Osteoblast (primary cell): ENCODE measurements at regions not wholly inside any gene's neighbourhood (a gene's known extent, or its start where the extent isn't known, plus 50 kb on each side); places are given as distances from the start of the nearest gene placed in this dataset.

Experiments used
- DNase-seq: peaks from one replicate; pipeline ENCODE4 v3.0.0; 2011; ENCODE audit warnings: low spot score, mixed read lengths; ENCODE audit not compliant: insufficient read length; ENCODE audit errors: missing footprints
- H2AFZ ChIP-seq: 2 replicates; pipeline ENCODE4 v1.6.0; 2011; ENCODE audit warnings: mild to moderate bottlenecking, low read length
- H3K27ac ChIP-seq: 2 replicates; pipeline ENCODE4 v1.5.1; 2011; ENCODE audit warnings: mild to moderate bottlenecking, low read depth, low read length, moderate library complexity
- H3K27me3 ChIP-seq: 2 replicates; pipeline ENCODE4 v1.6.0; 2012; ENCODE audit warnings: mild to moderate bottlenecking, control low read depth, inconsistent platforms, low read length, moderate library complexity; ENCODE audit not compliant: insufficient read depth
- H3K36me3 ChIP-seq: 2 replicates; pipeline ENCODE4 v1.5.1; 2011; ENCODE audit warnings: mild to moderate bottlenecking, low read length, control low read depth, moderate library complexity; ENCODE audit not compliant: insufficient read depth
- H3K4me1 ChIP-seq: 2 replicates; pipeline ENCODE4 v1.5.1; 2011; ENCODE audit warnings: mild to moderate bottlenecking, low read length, control low read depth, moderate library complexity; ENCODE audit not compliant: insufficient read depth
- H3K4me2 ChIP-seq: 2 replicates; pipeline ENCODE4 v1.6.0; 2011; ENCODE audit warnings: mild to moderate bottlenecking, low read length; ENCODE audit not compliant: insufficient read depth
- H3K4me3 ChIP-seq: fragments of 200-600 bp; sonication (generic); 3 replicates; pipeline ENCODE4 v1.5.1; 2012; ENCODE audit warnings: mild to moderate bottlenecking, low read length, inconsistent platforms; ENCODE audit not compliant: insufficient read depth
- H3K79me2 ChIP-seq: 2 replicates; pipeline ENCODE4 v1.6.0; 2012; ENCODE audit warnings: mild to moderate bottlenecking, low read length, control low read depth, inconsistent platforms; ENCODE audit not compliant: insufficient read depth
- H3K9me3 ChIP-seq: 2 replicates; pipeline ENCODE4 v1.5.1; 2011; ENCODE audit warnings: low read depth, low read length, control low read depth
- H4K20me1 ChIP-seq: 2 replicates; pipeline ENCODE4 v1.6.0; 2012; ENCODE audit warnings: mild to moderate bottlenecking, low read length, control low read depth; ENCODE audit not compliant: insufficient read depth
- TF ChIP-seq, protein P1 (sequence below): IDR thresholded peaks from 2 replicates; pipeline ENCODE4 v1.5.1; 2011; ENCODE audit warnings: mild to moderate bottlenecking, low read depth, low read length, moderate library complexity; ENCODE audit errors: extremely low read depth

DNA sequence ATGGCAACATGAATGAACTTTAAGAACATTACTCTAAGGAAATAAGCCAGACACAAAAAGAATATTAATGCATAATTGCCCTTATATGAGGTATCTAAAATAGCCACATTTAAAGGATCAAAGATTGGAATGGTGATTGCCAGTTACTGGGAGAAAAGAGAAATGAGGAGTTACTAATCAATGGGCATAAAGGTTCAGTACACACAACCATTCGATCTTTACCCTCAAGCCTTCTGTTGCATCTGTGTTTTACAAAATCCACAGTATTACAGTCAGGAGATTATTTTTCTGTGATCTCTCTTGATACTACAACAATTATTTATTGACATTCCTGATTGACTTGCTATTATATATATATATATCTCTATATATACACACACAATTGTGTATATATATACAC lies 310.0 kb upstream of the SLITRK5 start:
- H3K9me3 ChIP-seq: peaks cover 3% of the 10 kb centered on the region
- H3K36me3 ChIP-seq: no peaks in the 10 kb centered on the region
- H2AFZ ChIP-seq: no peak overlapping the region
- H3K79me2 ChIP-seq: no peaks in the 10 kb centered on the region
- no peaks in the 10 kb centered on the region for H4K20me1 ChIP-seq
- TF ChIP-seq, protein P1, sequence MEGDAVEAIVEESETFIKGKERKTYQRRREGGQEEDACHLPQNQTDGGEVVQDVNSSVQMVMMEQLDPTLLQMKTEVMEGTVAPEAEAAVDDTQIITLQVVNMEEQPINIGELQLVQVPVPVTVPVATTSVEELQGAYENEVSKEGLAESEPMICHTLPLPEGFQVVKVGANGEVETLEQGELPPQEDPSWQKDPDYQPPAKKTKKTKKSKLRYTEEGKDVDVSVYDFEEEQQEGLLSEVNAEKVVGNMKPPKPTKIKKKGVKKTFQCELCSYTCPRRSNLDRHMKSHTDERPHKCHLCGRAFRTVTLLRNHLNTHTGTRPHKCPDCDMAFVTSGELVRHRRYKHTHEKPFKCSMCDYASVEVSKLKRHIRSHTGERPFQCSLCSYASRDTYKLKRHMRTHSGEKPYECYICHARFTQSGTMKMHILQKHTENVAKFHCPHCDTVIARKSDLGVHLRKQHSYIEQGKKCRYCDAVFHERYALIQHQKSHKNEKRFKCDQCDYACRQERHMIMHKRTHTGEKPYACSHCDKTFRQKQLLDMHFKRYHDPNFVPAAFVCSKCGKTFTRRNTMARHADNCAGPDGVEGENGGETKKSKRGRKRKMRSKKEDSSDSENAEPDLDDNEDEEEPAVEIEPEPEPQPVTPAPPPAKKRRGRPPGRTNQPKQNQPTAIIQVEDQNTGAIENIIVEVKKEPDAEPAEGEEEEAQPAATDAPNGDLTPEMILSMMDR: no peak
- H3K27ac ChIP-seq: no peak overlapping the region
- H3K4me2 ChIP-seq: no peak overlapping the region
- H3K27me3 ChIP-seq: no peaks in the 10 kb centered on the region
- H3K4me1 ChIP-seq: no peaks in the 10 kb centered on the region
- no peak overlapping the region for H3K4me3 ChIP-seq
- no peak for DNase-seq

DNA sequence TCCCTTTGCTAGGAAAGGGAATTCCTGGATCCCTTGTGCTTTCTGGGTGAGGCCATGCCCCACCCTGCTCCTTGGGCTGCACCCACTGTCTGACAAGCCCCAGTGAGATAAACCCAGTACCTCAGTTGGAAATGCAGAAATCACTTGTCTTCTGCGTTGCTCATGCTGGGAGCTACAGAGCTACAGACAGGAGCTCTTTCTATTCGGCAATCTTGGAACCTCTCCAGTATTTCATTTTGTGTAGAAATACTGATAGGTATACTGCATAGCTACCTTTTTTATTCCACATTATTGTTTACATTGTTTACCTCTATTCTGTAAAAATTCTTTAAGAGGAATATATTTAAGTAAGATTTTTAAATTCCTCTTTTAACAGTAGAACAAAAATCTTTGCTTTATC lies 302.5 kb upstream of the SLITRK5 start:
- Histone ChIP-seq H3K9me3 (no peaks in the 10 kb centered on the region), H3K4me3 (no peak overlapping the region), H3K79me2 (no peaks in the 10 kb centered on the region), H2AFZ (no peak overlapping the region), H3K27ac (no peak overlapping the region), H3K36me3 (no peaks in the 10 kb centered on the region), H3K27me3 (no peaks in the 10 kb centered on the region), H3K4me2 (no peak overlapping the region), H4K20me1 (no peaks in the 10 kb centered on the region), H3K4me1 (no peaks in the 10 kb centered on the region)
- no peak for DNase-seq
- TF ChIP-seq, protein P1: no peak

DNA sequence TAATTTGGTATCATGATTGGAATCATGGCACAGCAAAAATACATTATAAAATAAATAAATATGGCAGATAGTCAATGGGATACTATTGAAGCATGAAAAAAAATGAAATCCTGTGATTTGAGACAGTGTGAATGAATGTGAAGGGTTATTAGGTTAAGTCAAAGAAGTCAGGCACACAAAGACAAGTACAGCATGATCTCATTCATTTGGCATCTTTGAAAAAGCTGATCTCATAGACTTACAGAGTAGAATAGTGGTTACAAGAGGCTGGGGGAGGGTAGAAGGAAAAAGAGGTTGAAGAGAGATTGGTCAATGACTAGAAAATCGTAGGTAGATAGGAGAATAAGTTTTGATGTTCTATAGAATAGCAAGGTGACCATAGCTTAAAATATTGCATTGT lies 295.1 kb upstream of the SLITRK5 start:
- Histone ChIP-seq H3K79me2 (no peaks in the 10 kb centered on the region), H3K27ac (no peak overlapping the region), H4K20me1 (no peaks in the 10 kb centered on the region), H3K36me3 (no peaks in the 10 kb centered on the region), H3K4me3 (no peak overlapping the region), H3K9me3 (no peaks in the 10 kb centered on the region), H3K4me2 (no peak overlapping the region), H3K27me3 (no peaks in the 10 kb centered on the region), H3K4me1 (no peaks in the 10 kb centered on the region), H2AFZ (no peak overlapping the region)
- TF ChIP-seq, protein P1: no peak
- DNase-seq: no peak

- Histone ChIP-seq H3K9me3 (no peaks in the 10 kb centered on the region), H3K27ac (no peak overlapping the region), H3K27me3 (no peaks in the 10 kb centered on the region), H3K4me3 (no peak overlapping the region), H2AFZ (no peak overlapping the region), H3K36me3 (no peaks in the 10 kb centered on the region), H3K4me2 (no peak overlapping the region), H3K79me2 (no peaks in the 10 kb centered on the region), H4K20me1 (no peaks in the 10 kb centered on the region), H3K4me1 (no peaks in the 10 kb centered on the region)
- DNase-seq: no peak
- TF ChIP-seq, protein P1: no peak
Measured at GRCh38 chr13:87384099-87384498, 287.1 kb upstream of the SLITRK5 start.
